Upper lobe of left lung (tissue), 6 donors: ENCODE measurements at regions not wholly inside any gene's neighbourhood (a gene's known extent, or its start where the extent isn't known, plus 50 kb on each side); places are given as distances from the start of the nearest gene placed in this dataset.

Source experiments
- ATAC-seq, 2 donors: fragments of 200-7000 bp; cut with Tn5 transposase; one replicate each; pipeline ENCODE4 v1.9.1; 2022; ENCODE audit warnings: mild to moderate bottlenecking in 2 of 2, moderate library complexity in 2 of 2; ENCODE audit not compliant: low FRiP score in 2 of 2
- DNase-seq, 2 donors: peaks; one replicate each; pipeline ENCODE4 v3.0.0-alpha.2; 2019 to 2020
- H3K27ac ChIP-seq, 4 donors: fragments of 200-600 bp; sonication (generic); one replicate each; pipeline ENCODE4 v1.5.1; 2016 to 2019
- H3K27me3 ChIP-seq, 4 donors: fragments of 200-600 bp; sonication (generic); one replicate each; pipeline ENCODE4 v1.5.1; 2017 to 2019
- H3K36me3 ChIP-seq, 4 donors: fragments of 200-600 bp; sonication (generic); one replicate each; pipeline ENCODE4 v1.5.1; 2016 to 2019
- H3K4me1 ChIP-seq, 4 donors: fragments of 200-600 bp; sonication (generic); one replicate each; pipeline ENCODE4 v1.5.1; 2018 to 2019
- H3K4me3 ChIP-seq, 4 donors: fragments of 200-600 bp; sonication (generic); one replicate each; pipeline ENCODE4 v1.5.1; 2017 to 2019; ENCODE audit warnings: mild to moderate bottlenecking in 2 of 4, moderate library complexity in 1 of 4
- H3K9me3 ChIP-seq, 4 donors: fragments of 200-600 bp; sonication (generic); one replicate each; pipeline ENCODE4 v1.5.1; 2018 to 2019
- EP300 ChIP-seq, 4 donors: sonication (generic); formaldehyde crosslinking; IDR thresholded peaks; one replicate each; pipeline ENCODE4 v1.5.1; 2017; ENCODE audit warnings: antibody characterized with exemption in 4 of 4, control low read depth in 2 of 4
- POLR2A ChIP-seq, 4 donors: fragments of 450-650 bp; IDR thresholded peaks; one replicate each; pipeline ENCODE4 v1.5.1; 2016 to 2017; ENCODE audit warnings: antibody characterized with exemption in 4 of 4, mild to moderate bottlenecking in 2 of 4
- POLR2AphosphoS5 ChIP-seq, 2 donors: sonication (generic); formaldehyde crosslinking; IDR thresholded peaks; one replicate each; pipeline ENCODE4 v1.5.1; 2017; ENCODE audit warnings: antibody characterized with exemption in 2 of 2
- WGBS, 2 donors: methylation state at CpG; one replicate each; pipeline ENCODE4 v1.1.5; 2017 to 2018; 5-methylcytosine and 5-hydroxymethylcytosine counted together
- TF ChIP-seq, protein P1 (sequence below), 6 experiments: fragments of 450-650 bp in 4 of 6; fragments of 200-600 bp in 2 of 6; sonication (generic) in 2 of 6; IDR thresholded peaks; one replicate each; pipeline ENCODE4 v1.5.1; 2016 to 2019; ENCODE audit warnings: antibody characterized with exemption in 6 of 6
- donor health status: DM: no; HTN: no; CAD: no; lungs with moderate emphysema.
- donor health status: DM: no; HTN: yes; CAD: no; lungs with severe emphysema.

DNA sequence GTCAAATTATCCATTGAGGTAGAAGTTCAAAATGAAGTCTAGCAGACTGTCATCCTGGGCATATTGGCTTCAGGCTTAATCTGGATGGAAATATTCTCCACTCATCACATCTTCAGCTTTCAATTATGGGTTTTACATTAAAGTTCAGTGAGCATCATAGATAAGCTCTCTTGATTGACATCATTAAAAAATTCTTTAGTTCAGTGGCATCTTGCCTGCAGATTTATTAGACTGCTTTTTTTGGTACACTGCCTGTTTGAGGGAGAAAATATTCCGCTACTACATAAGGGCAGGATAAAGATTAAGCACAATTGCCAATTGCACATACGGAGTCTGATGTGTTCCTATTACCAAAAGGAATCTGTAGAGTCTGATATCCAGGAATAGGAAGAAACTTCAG, 2353.8 kb downstream of the MAT2B start:
- Histone ChIP-seq H3K9me3 (no peaks in the 10 kb centered on the region), H3K27ac (no peak overlapping the region), H3K27me3 (no peaks in the 10 kb centered on the region), H3K4me3 (no peak overlapping the region), H3K4me1 (no peaks in the 10 kb centered on the region), H3K36me3 (no peaks in the 10 kb centered on the region)
- TF ChIP-seq POLR2A (IDR thresholded peaks at IDR 0.05) (no peak), EP300 (IDR thresholded peaks at IDR 0.05) (no peak), POLR2AphosphoS5 (IDR thresholded peaks at IDR 0.05) (no peak)
- TF ChIP-seq, protein P1, sequence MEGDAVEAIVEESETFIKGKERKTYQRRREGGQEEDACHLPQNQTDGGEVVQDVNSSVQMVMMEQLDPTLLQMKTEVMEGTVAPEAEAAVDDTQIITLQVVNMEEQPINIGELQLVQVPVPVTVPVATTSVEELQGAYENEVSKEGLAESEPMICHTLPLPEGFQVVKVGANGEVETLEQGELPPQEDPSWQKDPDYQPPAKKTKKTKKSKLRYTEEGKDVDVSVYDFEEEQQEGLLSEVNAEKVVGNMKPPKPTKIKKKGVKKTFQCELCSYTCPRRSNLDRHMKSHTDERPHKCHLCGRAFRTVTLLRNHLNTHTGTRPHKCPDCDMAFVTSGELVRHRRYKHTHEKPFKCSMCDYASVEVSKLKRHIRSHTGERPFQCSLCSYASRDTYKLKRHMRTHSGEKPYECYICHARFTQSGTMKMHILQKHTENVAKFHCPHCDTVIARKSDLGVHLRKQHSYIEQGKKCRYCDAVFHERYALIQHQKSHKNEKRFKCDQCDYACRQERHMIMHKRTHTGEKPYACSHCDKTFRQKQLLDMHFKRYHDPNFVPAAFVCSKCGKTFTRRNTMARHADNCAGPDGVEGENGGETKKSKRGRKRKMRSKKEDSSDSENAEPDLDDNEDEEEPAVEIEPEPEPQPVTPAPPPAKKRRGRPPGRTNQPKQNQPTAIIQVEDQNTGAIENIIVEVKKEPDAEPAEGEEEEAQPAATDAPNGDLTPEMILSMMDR (IDR thresholded peaks at IDR 0.05): no peak
- ATAC-seq: no peak
- no peak for DNase-seq
- WGBS, 2 donors: 88 to 93% methylated on average over 2 of the region's 2 CpGs

DNA sequence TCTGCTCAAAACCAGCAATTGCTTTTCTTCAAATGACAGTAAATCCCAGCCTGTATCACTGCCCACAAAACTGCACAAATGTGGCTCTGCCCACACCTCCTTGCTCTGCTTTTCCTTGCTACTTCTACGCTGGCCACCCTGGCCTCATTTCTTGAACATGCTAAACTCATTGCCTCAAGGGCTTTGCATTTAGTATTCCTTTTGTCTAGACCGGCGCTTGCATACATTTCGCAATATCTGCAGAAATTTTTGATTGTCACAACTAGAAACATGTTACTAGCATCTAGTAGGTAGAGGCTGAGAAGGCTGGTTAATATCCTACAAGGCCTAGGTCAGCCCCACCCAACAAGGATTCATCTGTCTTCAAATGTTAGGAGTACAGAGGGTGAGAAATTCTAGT, 2357.8 kb downstream of the MAT2B start:
- Histone ChIP-seq H3K27me3 (no peaks in the 10 kb centered on the region), H3K9me3 (no peaks in the 10 kb centered on the region), H3K4me1 (no peaks in the 10 kb centered on the region), H3K4me3 (no peak overlapping the region), H3K36me3 (no peaks in the 10 kb centered on the region), H3K27ac (no peak overlapping the region)
- TF ChIP-seq EP300 (IDR thresholded peaks at IDR 0.05): no peak
- no peak for TF ChIP-seq POLR2AphosphoS5 (IDR thresholded peaks at IDR 0.05)
- DNase-seq (no peak), ATAC-seq (no peak)
- 80 to 93% methylated on average over 4 of the region's 4 CpGs for WGBS, 2 donors

DNA sequence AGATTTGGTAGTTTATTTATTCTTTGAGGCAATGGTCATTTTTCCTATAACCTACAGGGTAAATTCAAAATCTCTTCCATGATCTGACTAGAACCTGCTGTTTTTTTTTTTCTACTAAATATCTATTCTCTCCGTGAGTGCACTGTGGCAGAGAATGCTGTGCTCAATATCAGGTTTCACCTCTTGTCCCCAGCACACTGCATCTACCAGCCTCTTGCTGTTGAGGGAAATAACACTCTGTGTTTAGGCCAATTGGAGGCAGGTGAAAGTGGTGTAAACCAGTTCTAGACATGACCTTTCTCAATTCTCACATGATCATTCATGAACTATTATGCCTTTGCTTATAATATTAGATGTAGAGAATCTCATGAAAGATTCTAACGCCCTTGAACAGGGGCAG, 2365.9 kb downstream of the MAT2B start:
- Histone ChIP-seq H3K27ac (no peak overlapping the region), H3K27me3 (no peaks in the 10 kb centered on the region), H3K4me3 (no peak overlapping the region), H3K9me3 (no peaks in the 10 kb centered on the region), H3K4me1 (no peaks in the 10 kb centered on the region), H3K36me3 (no peaks in the 10 kb centered on the region)
- ATAC-seq: no peak
- WGBS, 2 donors: 58 to 64% methylated on average over 2 of the region's 2 CpGs
- DNase-seq: no peak
- TF ChIP-seq POLR2AphosphoS5 (IDR thresholded peaks at IDR 0.05) (no peak), POLR2A (IDR thresholded peaks at IDR 0.05) (no peak), EP300 (IDR thresholded peaks at IDR 0.05) (no peak)
- TF ChIP-seq, protein P1 (IDR thresholded peaks at IDR 0.05): no peak

DNA sequence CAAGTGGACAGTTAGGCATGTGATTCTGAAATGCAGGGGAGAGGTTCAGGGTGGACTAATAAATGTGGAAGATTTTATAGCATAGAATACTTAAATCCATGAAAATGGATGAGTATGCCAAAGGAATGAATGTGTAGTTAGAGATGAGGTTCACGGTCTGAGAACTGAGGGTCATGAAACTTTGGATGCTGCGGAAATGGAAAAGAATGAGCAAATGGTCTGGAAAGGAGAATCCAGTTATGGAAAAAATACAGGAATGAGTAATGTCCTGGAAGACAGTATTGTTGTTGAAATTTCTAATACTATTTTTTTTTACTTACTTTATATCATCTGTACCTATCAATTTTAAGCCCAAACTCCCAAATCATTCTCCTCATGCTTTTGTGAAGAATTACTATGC, 2369.4 kb downstream of the MAT2B start:
- Histone ChIP-seq H3K9me3 (no peaks in the 10 kb centered on the region), H3K4me1 (no peaks in the 10 kb centered on the region), H3K27ac (no peak overlapping the region), H3K36me3 (no peaks in the 10 kb centered on the region), H3K27me3 (no peaks in the 10 kb centered on the region), H3K4me3 (no peak overlapping the region)
- ATAC-seq: no peak
- 93 to 95% methylated on average over 2 of the region's 2 CpGs for WGBS, 2 donors
- no peak for DNase-seq
- TF ChIP-seq POLR2AphosphoS5 (IDR thresholded peaks at IDR 0.05) (no peak), POLR2A (IDR thresholded peaks at IDR 0.05) (no peak), EP300 (IDR thresholded peaks at IDR 0.05) (no peak)
- TF ChIP-seq, protein P1 (IDR thresholded peaks at IDR 0.05): no peak

DNA sequence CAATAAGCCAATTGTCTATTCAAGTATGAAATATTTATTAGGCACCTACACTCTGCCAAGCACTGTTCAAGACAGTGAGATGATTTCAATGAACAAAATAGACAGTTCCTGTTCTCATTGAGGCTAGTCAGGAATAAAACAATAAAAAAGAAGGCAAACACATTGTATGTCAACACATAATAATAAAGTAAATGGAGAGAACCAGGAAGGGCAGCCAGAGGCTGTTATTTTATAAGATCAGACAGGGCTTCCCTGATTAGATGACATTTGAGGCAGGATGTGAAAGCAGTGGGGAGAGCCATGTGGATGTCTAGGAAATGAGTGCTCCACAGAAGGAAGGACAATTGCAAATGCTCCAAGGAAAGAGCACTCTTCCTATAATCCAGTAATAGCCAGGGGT, 2371.1 kb downstream of the MAT2B start:
- no peaks in the 10 kb centered on the region for H3K9me3 ChIP-seq
- no peak for TF ChIP-seq POLR2AphosphoS5 (IDR thresholded peaks at IDR 0.05)
- TF ChIP-seq, protein P1 (IDR thresholded peaks at IDR 0.05): no peak
- no peak for ATAC-seq

More for the DNA sequence above, 2371.1 kb downstream of the MAT2B start:
- DNase-seq: no peak
- H3K27me3 ChIP-seq: no peaks in the 10 kb centered on the region
- H3K36me3 ChIP-seq: no peaks in the 10 kb centered on the region
- no peaks in the 10 kb centered on the region for H3K4me1 ChIP-seq
- no peak overlapping the region for H3K27ac ChIP-seq
- H3K4me3 ChIP-seq: no peak overlapping the region
